ENCODE measurements at regions not wholly inside any gene's neighbourhood (a gene's known extent, or its start where the extent isn't known, plus 50 kb on each side); places are given as distances from the start of the nearest gene placed in this dataset.

- ATAC-seq (no peak), DNase-seq (no peak)
These were observed 268.4 kb downstream of the GPR37 start for GRCh38 chr7:124497176-124497575.

- DNase-seq (no peak), ATAC-seq (no peak)
These were observed 275.7 kb downstream of the GPR37 start for GRCh38 chr7:124489925-124490324.

GRCh38 chr7:124489082-124489819, 276.3 kb downstream of the GPR37 start:
- DNase-seq: no peak
- ATAC-seq: no peak

GRCh38 chr7:124482229-124482628, 283.4 kb downstream of the GPR37 start:
- ATAC-seq (no peak), DNase-seq (no peak)

- DNase-seq (no peak), ATAC-seq (no peak)
These were observed 284.7 kb downstream of the GPR37 start for GRCh38 chr7:124480821-124481290.

- no peak for ATAC-seq
These were observed 285.4 kb downstream of the GPR37 start for GRCh38 chr7:124480036-124480820.

GRCh38 chr7:124462249-124462648, 303.3 kb downstream of the GPR37 start:
- ATAC-seq: no peak

More at GRCh38 chr7:124480036-124480820, 285.4 kb downstream of the GPR37 start:
- no peak for DNase-seq

GRCh38 chr7:124460555-124460954, 305.0 kb downstream of the GPR37 start:
- DNase-seq: no peak
- ATAC-seq: no peak

More at GRCh38 chr7:124462249-124462648, 303.3 kb downstream of the GPR37 start:
- no peak for DNase-seq

GRCh38 chr7:124460056-124460450, 305.5 kb downstream of the GPR37 start:
- DNase-seq: no peak

GRCh38 chr7:124459101-124460055, 306.2 kb downstream of the GPR37 start:
- DNase-seq: no peak
- ATAC-seq: no peak

More at GRCh38 chr7:124460056-124460450, 305.5 kb downstream of the GPR37 start:
- ATAC-seq: no peak

- no peak for ATAC-seq
- no peak for DNase-seq
These were observed 307.8 kb downstream of the GPR37 start for GRCh38 chr7:124457841-124458240.

- no peak for ATAC-seq
- no peak for DNase-seq
These were observed 309.3 kb downstream of the GPR37 start for GRCh38 chr7:124456286-124456685.

- DNase-seq (no peak), ATAC-seq (no peak)
These were observed 313.4 kb downstream of the GPR37 start for GRCh38 chr7:124452186-124452585.

- ATAC-seq (no peak), DNase-seq (no peak)
These were observed 315.7 kb downstream of the GPR37 start for GRCh38 chr7:124449896-124450295.

- ATAC-seq: no peak
- no peak for DNase-seq
These were observed 320.7 kb downstream of the GPR37 start for GRCh38 chr7:124444696-124445480.

GRCh38 chr7:124443762-124444161, 321.8 kb downstream of the GPR37 start:
- ATAC-seq (no peak), DNase-seq (no peak)

- ATAC-seq (no peak), DNase-seq (no peak)
These were observed 325.5 kb downstream of the GPR37 start for GRCh38 chr7:124440081-124440480.

GRCh38 chr7:124432009-124432578, 333.5 kb downstream of the GPR37 start:
- DNase-seq (no peak), ATAC-seq (no peak)

GRCh38 chr7:124429923-124430322, 335.7 kb downstream of the GPR37 start:
- no peak for ATAC-seq
- DNase-seq: no peak

- ATAC-seq: no peak
- no peak for DNase-seq
These were observed 336.8 kb downstream of the GPR37 start for GRCh38 chr7:124428781-124429180.

- DNase-seq: no peak
- ATAC-seq: no peak
These were observed 339.0 kb downstream of the GPR37 start for GRCh38 chr7:124426621-124427020.

Data from stimulated activated naive CD8-positive, alpha-beta T cell treated with anti-CD3 and anti-CD28 coated beads, Interleukin-15, Interleukin-2, amounts not matched to agents 100 U/mL and 50 U/mL, for 24 hours (primary cell).